DND-41 (cell line): ENCODE measurements at regions not wholly inside any gene's neighbourhood (a gene's known extent, or its start where the extent isn't known, plus 50 kb on each side); places are given as distances from the start of the nearest gene placed in this dataset.

Experiments used
- ATAC-seq: fragments of 200-7000 bp; cut with Tn5 transposase; 3 replicates; pipeline ENCODE4 v1.9.1; 2021; ENCODE audit warnings: low read depth; ENCODE audit not compliant: insufficient read depth
- DNase-seq: peaks from one replicate; pipeline ENCODE4 v3.0.0-alpha.2; 2020
- H2AFZ ChIP-seq: 2 replicates; pipeline ENCODE4 v1.6.0; 2012; ENCODE audit warnings: low read depth, low read length
- H3K27ac ChIP-seq: 2 replicates; pipeline ENCODE4 v1.5.1; 2012; ENCODE audit warnings: low read length, inconsistent platforms
- H3K27me3 ChIP-seq: fragments of 200-600 bp; sonication (generic); 2 replicates; pipeline ENCODE4 v1.6.0; 2012; ENCODE audit warnings: low read length, mild to moderate bottlenecking, inconsistent platforms; ENCODE audit not compliant: insufficient read depth, poor library complexity
- H3K36me3 ChIP-seq: 2 replicates; pipeline ENCODE4 v1.5.1; 2012; ENCODE audit warnings: low read length, inconsistent platforms; ENCODE audit not compliant: insufficient read depth
- H3K4me1 ChIP-seq: 2 replicates; pipeline ENCODE4 v1.5.1; 2012; ENCODE audit warnings: mild to moderate bottlenecking, low read length; ENCODE audit not compliant: insufficient read depth
- H3K4me2 ChIP-seq: 2 replicates; pipeline ENCODE4 v1.6.0; 2012; ENCODE audit warnings: mild to moderate bottlenecking, moderate library complexity, low read length, inconsistent platforms; ENCODE audit not compliant: insufficient read depth
- H3K4me3 ChIP-seq, 2 experiments: fragments of 200-600 bp in 1 of 2; shearing (Covaris generic) in 1 of 2; 2 replicates each; pipeline ENCODE4 v1.5.1; 2012 to 2016; ENCODE audit warnings: inconsistent platforms in 2 of 2, low read length in 2 of 2, mild to moderate bottlenecking in 2 of 2, low read depth in 1 of 2, moderate library complexity in 1 of 2
- H3K79me2 ChIP-seq: 2 replicates; pipeline ENCODE4 v1.6.0; 2012; ENCODE audit warnings: low read length, inconsistent platforms; ENCODE audit not compliant: insufficient read depth
- H3K9ac ChIP-seq: 2 replicates; pipeline ENCODE4 v1.6.0; 2012; ENCODE audit warnings: low read depth, mild to moderate bottlenecking, inconsistent platforms, low read length, moderate library complexity
- H3K9me3 ChIP-seq: 2 replicates; pipeline ENCODE4 v1.5.1; 2012; ENCODE audit warnings: low read length, moderate library complexity, mild to moderate bottlenecking, inconsistent platforms; ENCODE audit not compliant: insufficient read depth, severe bottlenecking
- H4K20me1 ChIP-seq: 2 replicates; pipeline ENCODE4 v1.6.0; 2012; ENCODE audit warnings: low read length; ENCODE audit not compliant: insufficient read depth
- EZH2 ChIP-seq: IDR thresholded peaks from 3 replicates; pipeline ENCODE4 v1.6.1; 2012; ENCODE audit warnings: borderline replicate concordance, low read depth, mild to moderate bottlenecking, moderate library complexity, low read length, inconsistent platforms; ENCODE audit not compliant: severe bottlenecking
- TF ChIP-seq, protein P1 (sequence below): IDR thresholded peaks from 2 replicates; pipeline ENCODE4 v1.5.1; 2012; ENCODE audit warnings: borderline replicate concordance, low read length, moderate library complexity, mild to moderate bottlenecking; ENCODE audit not compliant: poor library complexity, severe bottlenecking; ENCODE audit errors: extremely low read depth

DNA sequence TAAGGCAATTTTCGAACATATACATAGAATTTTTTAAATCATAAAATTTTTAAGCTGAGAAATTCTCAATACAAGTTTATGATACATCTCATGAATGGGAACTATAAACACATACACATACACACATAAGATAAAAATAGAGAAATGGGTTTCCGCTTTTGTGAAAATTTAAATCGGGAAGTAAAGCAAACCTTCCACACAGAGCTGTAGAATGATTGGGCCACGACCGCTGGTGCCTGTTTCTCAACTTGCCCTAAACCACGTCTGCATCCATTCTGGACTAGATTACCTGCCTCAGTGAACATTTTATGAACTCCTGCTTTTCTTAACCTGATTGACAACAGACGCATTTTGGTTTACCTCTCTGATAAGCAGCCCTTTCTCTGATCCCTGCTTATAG, 264.4 kb downstream of the SKAP2 start:
- no peaks in the 10 kb centered on the region for H3K36me3 ChIP-seq
- DNase-seq (no peak), ATAC-seq (no peak)
- H2AFZ ChIP-seq: no peak overlapping the region
- no peaks in the 10 kb centered on the region for H3K79me2 ChIP-seq
- no peaks in the 10 kb centered on the region for H3K4me1 ChIP-seq
- no peak overlapping the region for H3K4me3 ChIP-seq
- H3K4me2 ChIP-seq: no peak overlapping the region
- H3K9ac ChIP-seq: no peak overlapping the region
- no peaks in the 10 kb centered on the region for H4K20me1 ChIP-seq
- H3K9me3 ChIP-seq: no peaks in the 10 kb centered on the region
- H3K27ac ChIP-seq: no peak overlapping the region
- no peaks in the 10 kb centered on the region for H3K27me3 ChIP-seq
- TF ChIP-seq, protein P1, sequence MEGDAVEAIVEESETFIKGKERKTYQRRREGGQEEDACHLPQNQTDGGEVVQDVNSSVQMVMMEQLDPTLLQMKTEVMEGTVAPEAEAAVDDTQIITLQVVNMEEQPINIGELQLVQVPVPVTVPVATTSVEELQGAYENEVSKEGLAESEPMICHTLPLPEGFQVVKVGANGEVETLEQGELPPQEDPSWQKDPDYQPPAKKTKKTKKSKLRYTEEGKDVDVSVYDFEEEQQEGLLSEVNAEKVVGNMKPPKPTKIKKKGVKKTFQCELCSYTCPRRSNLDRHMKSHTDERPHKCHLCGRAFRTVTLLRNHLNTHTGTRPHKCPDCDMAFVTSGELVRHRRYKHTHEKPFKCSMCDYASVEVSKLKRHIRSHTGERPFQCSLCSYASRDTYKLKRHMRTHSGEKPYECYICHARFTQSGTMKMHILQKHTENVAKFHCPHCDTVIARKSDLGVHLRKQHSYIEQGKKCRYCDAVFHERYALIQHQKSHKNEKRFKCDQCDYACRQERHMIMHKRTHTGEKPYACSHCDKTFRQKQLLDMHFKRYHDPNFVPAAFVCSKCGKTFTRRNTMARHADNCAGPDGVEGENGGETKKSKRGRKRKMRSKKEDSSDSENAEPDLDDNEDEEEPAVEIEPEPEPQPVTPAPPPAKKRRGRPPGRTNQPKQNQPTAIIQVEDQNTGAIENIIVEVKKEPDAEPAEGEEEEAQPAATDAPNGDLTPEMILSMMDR: no peak
- TF ChIP-seq EZH2: no peak

DNA sequence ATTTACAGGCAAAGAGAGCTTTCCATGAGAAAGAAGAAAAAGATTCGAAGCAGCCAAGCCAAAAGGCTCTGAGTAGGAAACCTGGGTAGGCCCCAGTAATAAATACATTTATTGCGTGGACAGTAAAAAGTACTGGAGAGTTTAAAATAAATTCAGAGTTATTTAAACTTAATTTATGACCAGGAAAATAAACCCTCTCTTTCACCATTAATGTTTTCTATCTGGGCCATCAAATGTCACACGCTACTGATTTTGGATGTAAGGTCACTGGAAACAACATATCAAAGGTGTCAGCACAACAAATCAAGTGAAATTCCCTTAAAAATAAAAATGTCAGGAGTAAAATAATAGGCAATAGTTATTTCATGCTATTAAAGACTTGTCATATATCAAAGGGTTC, 264.0 kb downstream of the SKAP2 start:
- TF ChIP-seq, protein P1: no peak
- TF ChIP-seq EZH2: no peak
- no peak overlapping the region for H3K4me2 ChIP-seq
- DNase-seq: no peak
- H3K27ac ChIP-seq: no peak overlapping the region
- no peaks in the 10 kb centered on the region for H3K36me3 ChIP-seq
- no peaks in the 10 kb centered on the region for H3K79me2 ChIP-seq
- no peak overlapping the region for H3K9ac ChIP-seq
- ATAC-seq: no peak
- H4K20me1 ChIP-seq: no peaks in the 10 kb centered on the region
- no peaks in the 10 kb centered on the region for H3K27me3 ChIP-seq
- no peaks in the 10 kb centered on the region for H3K4me1 ChIP-seq
- H3K9me3 ChIP-seq: no peaks in the 10 kb centered on the region
- no peak overlapping the region for H3K4me3 ChIP-seq
- H2AFZ ChIP-seq: no peak overlapping the region

DNA sequence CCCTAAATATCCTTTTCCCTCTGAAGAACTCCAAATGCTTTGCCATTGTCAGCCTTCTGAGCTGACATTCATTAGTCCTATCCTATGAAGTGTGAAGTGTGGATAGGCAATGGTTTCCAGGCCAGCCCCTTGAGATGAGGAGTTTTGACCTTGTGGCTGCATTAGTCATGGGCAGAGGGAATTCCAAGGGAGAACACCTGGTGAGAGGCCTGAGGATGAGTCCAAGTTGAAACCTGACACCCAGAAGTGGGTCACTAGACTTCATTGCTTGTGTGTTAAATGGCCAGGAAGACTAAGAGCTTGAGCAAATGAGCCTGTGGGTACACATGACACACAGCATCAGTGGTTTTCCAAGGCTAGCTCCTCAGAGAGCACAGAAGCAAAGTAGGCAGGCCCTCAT, 260.8 kb downstream of the SKAP2 start:
- H3K4me2 ChIP-seq: no peak overlapping the region
- TF ChIP-seq, protein P1: no peak
- no peak for TF ChIP-seq EZH2
- no peak for DNase-seq

DNA sequence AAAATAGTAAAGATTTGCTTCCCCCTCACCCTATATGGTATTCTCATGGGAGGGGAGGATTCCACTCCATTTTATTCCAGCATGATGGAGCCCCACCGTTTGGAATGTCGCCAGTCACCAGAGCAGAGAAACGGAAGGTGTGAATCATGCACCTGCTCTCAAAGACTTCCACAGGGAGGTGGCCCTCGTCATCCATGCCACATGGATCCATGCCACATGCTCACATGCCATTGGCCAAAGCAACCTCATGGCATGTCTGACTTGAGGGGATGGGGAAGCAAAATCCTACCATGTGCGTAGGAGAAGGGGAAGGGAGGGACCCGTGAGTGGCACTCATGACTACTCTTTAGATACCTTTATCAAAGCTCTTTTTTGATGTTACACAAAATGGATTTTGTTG, 256.0 kb downstream of the SKAP2 start:
- Histone ChIP-seq H3K36me3 (no peaks in the 10 kb centered on the region), H3K9me3 (no peaks in the 10 kb centered on the region), H2AFZ (no peak overlapping the region), H3K4me1 (no peaks in the 10 kb centered on the region), H3K27me3 (no peaks in the 10 kb centered on the region), H3K79me2 (no peaks in the 10 kb centered on the region), H3K9ac (no peak overlapping the region), H3K4me3 (no peak overlapping the region), H3K4me2 (no peak overlapping the region), H3K27ac (no peak overlapping the region), H4K20me1 (no peaks in the 10 kb centered on the region)
- DNase-seq (no peak), ATAC-seq (no peak)
- TF ChIP-seq EZH2: no peak
- TF ChIP-seq, protein P1: no peak

More for the DNA sequence above, 260.8 kb downstream of the SKAP2 start:
- no peaks in the 10 kb centered on the region for H3K27me3 ChIP-seq
- H3K9me3 ChIP-seq: no peaks in the 10 kb centered on the region
- H3K4me3 ChIP-seq: no peak overlapping the region
- H2AFZ ChIP-seq: no peak overlapping the region
- no peak for ATAC-seq
- no peak overlapping the region for H3K27ac ChIP-seq
- H3K79me2 ChIP-seq: no peaks in the 10 kb centered on the region
- H3K9ac ChIP-seq: no peak overlapping the region
- no peaks in the 10 kb centered on the region for H3K4me1 ChIP-seq
- no peaks in the 10 kb centered on the region for H4K20me1 ChIP-seq
- H3K36me3 ChIP-seq: no peaks in the 10 kb centered on the region
